Ovary (tissue), 7 donors: ENCODE measurements at regions not wholly inside any gene's neighbourhood (a gene's known extent, or its start where the extent isn't known, plus 50 kb on each side); places are given as distances from the start of the nearest gene placed in this dataset.

Source experiments
- DNase-seq, 5 donors: peaks; one replicate each; pipeline ENCODE4 v3.0.0-alpha.2; 2019 to 2020
- H3K27ac ChIP-seq, 2 donors: fragments of 200-600 bp; one replicate each; pipeline versions ENCODE4 v1.5.1 to v1.8.0; 2019 to 2022
- H3K27me3 ChIP-seq: fragments of 200-600 bp; one replicate; pipeline ENCODE4 v1.8.0; 2022
- H3K36me3 ChIP-seq: fragments of 200-600 bp; sonication (generic); one replicate; pipeline ENCODE4 v1.5.1; 2019
- H3K4me1 ChIP-seq: one replicate; pipeline ENCODE4 v1.8.1; 2013; ENCODE audit warnings: mild to moderate bottlenecking, moderate library complexity; ENCODE audit not compliant: insufficient read depth
- H3K4me3 ChIP-seq: fragments of 200-600 bp; sonication (generic); one replicate; pipeline ENCODE4 v1.5.1; 2017
- H3K9me3 ChIP-seq, 2 donors: fragments of 200-600 bp in 1 of 2; sonication (generic) in 1 of 2; one replicate each; pipeline versions ENCODE4 v1.5.1 to v1.8.1; 2013 to 2019; ENCODE audit warnings: mild to moderate bottlenecking in 1 of 2, moderate library complexity in 1 of 2
- CTCF ChIP-seq, 3 donors: fragments of 450-650 bp in 2 of 3; fragments of 200-600 bp in 1 of 3; IDR thresholded peaks; one replicate each; pipeline versions ENCODE4 v1.5.1 to v1.8.0; 2016 to 2022; ENCODE audit warnings: antibody characterized with exemption in 3 of 3, mild to moderate bottlenecking in 1 of 3
- EP300 ChIP-seq: sonication (generic); formaldehyde crosslinking; IDR thresholded peaks from one replicate; pipeline ENCODE4 v1.6.1; 2017; ENCODE audit warnings: antibody characterized with exemption
- POLR2A ChIP-seq: fragments of 450-650 bp; IDR thresholded peaks from one replicate; pipeline ENCODE4 v1.6.1; 2017; ENCODE audit warnings: antibody characterized with exemption, mild to moderate bottlenecking, moderate library complexity
- WGBS, 3 donors: extraction: QIAGEN DNeasy Blood & Tissue Kit in 1 of 3; methylation state at CpG; one replicate each; pipeline versions ENCODE4 v1.1.5 to v1.1.7; 2013 to 2017; 5-methylcytosine and 5-hydroxymethylcytosine counted together
- intact Hi-C, 4 donors: fragments of 100-400 bp; cut with DNase I; formaldehyde crosslinking; loops; one replicate each; pipeline versions ENCODE4 v1.11.0 to v1.15.1; 2022 to 2023
- donor health status: DM: no; HTN: no; CAD: no; lungs with moderate emphysema.
- donor health status: DM: no; HTN: no; CAD: no.
- donor health status: Bipolar disorder and iron deficiency.
- donor health status: DM: no; HTN: no; CAD: no.
- donor health status: DM: yes; HTN: yes; CAD: no.

GRCh38 chr14:65238456-65238855 lies 136.1 kb upstream of the MAX start:
- peaks cover 1% of the 10 kb centered on the region for H3K4me1 ChIP-seq
- peak in 2 of 5 donors; percentile 25 to 26 for DNase-seq
- H3K9me3 ChIP-seq, result no peaks in the 10 kb centered on the region
- TF ChIP-seq POLR2A (no peak), EP300 (no peak), CTCF (IDR thresholded peaks at IDR 0.05) (no peak)
- H3K27me3 ChIP-seq, result no peaks in the 10 kb centered on the region
- intact Hi-C loops, result no loop called here
- WGBS, 3 donors, result 73 to 75% (median 75%) methylated on average over 6 of the region's 6 CpGs
- no peaks in the 10 kb centered on the region for H3K36me3 ChIP-seq
- no peak overlapping the region for H3K4me3 ChIP-seq
- H3K27ac ChIP-seq, result no peak overlapping the region

DNA sequence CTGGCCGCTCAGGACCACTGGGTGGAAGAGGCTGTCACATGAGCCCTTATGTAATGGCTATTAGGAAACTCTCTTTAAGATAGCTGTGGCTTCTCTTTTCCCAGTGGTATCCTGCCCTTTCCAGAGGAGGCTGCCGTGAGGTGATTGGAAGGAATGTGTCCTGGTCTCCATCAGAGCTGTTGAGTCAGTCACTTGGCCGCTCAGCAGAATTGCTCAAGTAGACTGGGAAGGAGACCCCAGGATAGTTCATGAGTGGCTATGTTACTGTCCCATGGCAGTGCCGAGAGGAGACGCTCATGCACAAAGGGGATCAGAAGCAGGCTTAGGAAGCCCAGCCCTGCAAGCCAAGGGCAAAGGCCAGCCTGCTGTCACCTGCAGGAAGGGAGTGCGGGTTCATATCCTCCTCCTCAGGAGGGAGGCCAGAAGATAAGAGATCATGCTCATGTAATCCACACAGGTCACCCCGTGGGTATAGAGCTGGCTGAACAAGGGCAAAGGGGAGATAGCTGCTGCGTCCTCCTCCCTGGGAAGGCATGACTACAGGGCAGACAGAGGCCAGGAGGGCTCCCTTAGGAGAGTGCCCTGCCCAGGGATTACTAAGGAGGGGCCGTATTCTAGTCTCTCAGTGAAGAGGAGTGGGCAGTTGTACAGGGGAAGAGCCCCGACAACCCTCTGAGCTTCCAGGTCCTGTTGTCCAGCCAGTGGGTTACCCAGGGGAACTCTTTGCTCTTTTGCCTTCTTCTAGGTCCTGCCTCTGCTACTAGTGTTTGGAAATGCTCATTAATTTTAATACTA lies 137.0 kb upstream of the MAX start:
- no peaks in the 10 kb centered on the region for H3K36me3 ChIP-seq
- no peak overlapping the region for H3K4me3 ChIP-seq
- 71 to 85% (median 78%) methylated on average over 10 of the region's 10 CpGs for WGBS, 3 donors
- peaks cover 1% of the 10 kb centered on the region for H3K4me1 ChIP-seq
- H3K27me3 ChIP-seq, result no peaks in the 10 kb centered on the region
- no peak overlapping the region for H3K27ac ChIP-seq
- intact Hi-C loops, result no loop called here
- DNase-seq, result no peak
- TF ChIP-seq EP300 (no peak), CTCF (IDR thresholded peaks at IDR 0.05) (no peak), POLR2A (no peak)
- H3K9me3 ChIP-seq, result no peaks in the 10 kb centered on the region

DNA sequence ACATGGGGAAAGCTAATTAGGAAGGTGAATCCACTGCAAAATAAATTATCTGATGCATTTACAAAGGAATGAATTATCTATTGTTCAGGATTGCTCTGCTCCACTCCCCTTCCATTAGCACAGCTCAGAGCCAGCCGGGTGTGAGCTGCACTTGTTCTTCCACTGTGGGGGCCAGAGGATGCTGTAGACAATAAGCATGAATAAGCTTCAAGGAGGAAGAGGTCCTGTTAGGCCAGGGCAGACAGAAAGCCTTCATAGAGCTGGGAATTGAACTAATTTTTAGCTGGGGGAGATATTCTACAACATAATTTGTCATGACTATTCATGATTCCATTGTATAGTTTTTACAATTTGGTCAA lies 137.6 kb upstream of the MAX start:
- Histone ChIP-seq H3K4me1 (peaks cover 1% of the 10 kb centered on the region), H3K4me3 (no peak overlapping the region), H3K27me3 (no peaks in the 10 kb centered on the region), H3K27ac (no peak overlapping the region), H3K9me3 (no peaks in the 10 kb centered on the region), H3K36me3 (no peaks in the 10 kb centered on the region)
- no peak for DNase-seq
- WGBS, 3 donors, result 85 to 96% (median 87%) methylated on average over 1 of the region's 1 CpG
- intact Hi-C loops, result no loop called here
- TF ChIP-seq POLR2A, result no peak
- TF ChIP-seq EP300, result no peak
- TF ChIP-seq CTCF (IDR thresholded peaks at IDR 0.05), result no peak

DNA sequence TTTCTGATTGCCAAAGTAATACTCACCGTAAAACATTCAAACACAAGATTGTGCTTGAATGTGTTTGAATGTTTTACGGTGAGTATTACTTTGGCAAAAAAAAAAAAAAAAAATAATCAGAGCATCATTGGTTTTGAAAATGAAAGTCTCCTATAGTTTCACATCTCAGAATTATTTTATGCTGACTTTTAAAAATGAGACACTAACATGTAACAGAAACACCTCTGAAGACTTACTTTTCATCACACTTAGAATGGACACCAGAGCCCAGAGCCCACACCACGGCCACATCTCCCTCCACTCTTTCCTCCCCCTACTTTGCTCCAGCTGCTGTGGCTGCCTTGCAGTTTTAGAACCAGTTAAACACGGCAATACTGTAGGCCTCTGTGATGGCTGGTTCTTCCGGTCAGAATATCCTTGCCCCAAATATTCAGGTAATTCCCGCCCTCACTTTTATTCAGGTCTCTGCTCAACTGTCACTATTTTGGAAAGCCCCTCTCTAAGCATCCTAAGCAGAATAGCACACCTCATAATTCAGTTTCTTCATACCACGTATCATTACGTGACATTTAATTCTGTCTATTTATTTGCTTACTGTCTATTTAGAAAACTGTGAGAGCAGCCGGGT lies 138.9 kb upstream of the MAX start:
- H3K27ac ChIP-seq, result no peak overlapping the region
- DNase-seq, result no peak
- H3K27me3 ChIP-seq, result no peaks in the 10 kb centered on the region
- 75 to 83% (median 77%) methylated on average over 9 of the region's 9 CpGs for WGBS, 3 donors
- H3K36me3 ChIP-seq, result no peaks in the 10 kb centered on the region
- intact Hi-C loops, result no loop called here
- peaks cover 1% of the 10 kb centered on the region for H3K4me1 ChIP-seq
- H3K9me3 ChIP-seq, result no peaks in the 10 kb centered on the region
- TF ChIP-seq CTCF (IDR thresholded peaks at IDR 0.05), result no peak
- TF ChIP-seq EP300, result no peak
- no peak for TF ChIP-seq POLR2A
- no peak overlapping the region for H3K4me3 ChIP-seq
